ENCODE measurements at regions not wholly inside any gene's neighbourhood (a gene's known extent, or its start where the extent isn't known, plus 50 kb on each side); places are given as distances from the start of the nearest gene placed in this dataset.

- no peak for DNase-seq
Observed at GRCh38 chr15:39228889-39229288, 352.0 kb upstream of the THBS1 start.

- DNase-seq = no peak
Observed at GRCh38 chr15:39230205-39230907, 350.5 kb upstream of the THBS1 start.

GRCh38 chr15:39230908-39231285 is 350.0 kb upstream of the THBS1 start:
- no peak for DNase-seq

- DNase-seq = no peak
Observed at GRCh38 chr15:39232512-39232911, 348.4 kb upstream of the THBS1 start.

GRCh38 chr15:39235084-39235795 is 345.6 kb upstream of the THBS1 start:
- no peak for DNase-seq

GRCh38 chr15:39236375-39236774 is 344.5 kb upstream of the THBS1 start:
- no peak for DNase-seq

GRCh38 chr15:39238443-39238842 is 342.4 kb upstream of the THBS1 start:
- no peak for DNase-seq

GRCh38 chr15:39239562-39239961 is 341.3 kb upstream of the THBS1 start:
- no peak for DNase-seq

GRCh38 chr15:39242345-39242744 is 338.5 kb upstream of the THBS1 start:
- no peak for DNase-seq

GRCh38 chr15:39243396-39243795 is 337.5 kb upstream of the THBS1 start:
- DNase-seq = no peak

- DNase-seq = no peak
Observed at GRCh38 chr15:39244776-39245175, 336.1 kb upstream of the THBS1 start.

GRCh38 chr15:39246523-39246922 is 334.4 kb upstream of the THBS1 start:
- no peak for DNase-seq

- no peak for DNase-seq
Observed at GRCh38 chr15:39247574-39247973, 333.3 kb upstream of the THBS1 start.

- no peak for DNase-seq
Observed at GRCh38 chr15:39248204-39248603, 332.7 kb upstream of the THBS1 start.

GRCh38 chr15:39250001-39250400 is 330.9 kb upstream of the THBS1 start:
- DNase-seq = no peak

- no peak for DNase-seq
Observed at GRCh38 chr15:39250460-39251186, 330.3 kb upstream of the THBS1 start.

GRCh38 chr15:39251413-39252133 is 329.3 kb upstream of the THBS1 start:
- DNase-seq = no peak

GRCh38 chr15:39252134-39252470 is 328.8 kb upstream of the THBS1 start:
- no peak for DNase-seq

GRCh38 chr15:39253552-39253951 is 327.3 kb upstream of the THBS1 start:
- DNase-seq = no peak

GRCh38 chr15:39254181-39254580 is 326.7 kb upstream of the THBS1 start:
- no peak for DNase-seq

GRCh38 chr15:39255760-39256159 is 325.1 kb upstream of the THBS1 start:
- no peak for DNase-seq

- DNase-seq = no peak
Observed at GRCh38 chr15:39260391-39260790, 320.5 kb upstream of the THBS1 start.

GRCh38 chr15:39260791-39261190 is 320.1 kb upstream of the THBS1 start:
- no peak for DNase-seq

All from central memory CD4-positive, alpha-beta T cell (primary cell).